IPS DF 4.7 (cell line): ENCODE measurements at regions not wholly inside any gene's neighbourhood (a gene's known extent, or its start where the extent isn't known, plus 50 kb on each side); places are given as distances from the start of the nearest gene placed in this dataset.
"Not testable (repeated sequence)": the region's sequence is repeated elsewhere in the genome, so short reads cannot be mapped to it uniquely, and the experiment has no call there.

Experiments
- DNase-seq: peaks from one replicate; pipeline ENCODE4 v3.0.0-alpha.2; 2013; ENCODE audit warnings: low spot score; ENCODE audit errors: extremely low read depth

DNA sequence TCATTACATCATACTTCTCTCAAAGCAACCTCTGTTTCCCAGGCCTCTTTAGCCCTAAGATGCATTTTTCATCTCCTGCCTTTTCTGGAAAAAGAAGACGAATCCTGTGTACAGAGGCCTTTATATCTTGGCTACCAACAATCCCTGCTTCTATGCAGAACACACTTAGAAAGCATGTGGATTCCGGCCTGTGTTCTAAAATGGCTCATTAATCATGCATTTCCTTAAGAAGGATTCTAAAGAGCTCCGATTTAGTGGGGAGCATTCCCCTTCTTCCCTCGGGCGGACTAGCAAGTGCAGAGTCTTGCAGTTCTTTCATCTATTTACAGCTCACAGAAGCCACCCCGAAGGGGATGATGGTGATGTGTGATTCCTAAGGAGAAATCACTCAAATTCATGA, 1212.9 kb downstream of the TYW1 start:
- DNase-seq: no peak

DNA sequence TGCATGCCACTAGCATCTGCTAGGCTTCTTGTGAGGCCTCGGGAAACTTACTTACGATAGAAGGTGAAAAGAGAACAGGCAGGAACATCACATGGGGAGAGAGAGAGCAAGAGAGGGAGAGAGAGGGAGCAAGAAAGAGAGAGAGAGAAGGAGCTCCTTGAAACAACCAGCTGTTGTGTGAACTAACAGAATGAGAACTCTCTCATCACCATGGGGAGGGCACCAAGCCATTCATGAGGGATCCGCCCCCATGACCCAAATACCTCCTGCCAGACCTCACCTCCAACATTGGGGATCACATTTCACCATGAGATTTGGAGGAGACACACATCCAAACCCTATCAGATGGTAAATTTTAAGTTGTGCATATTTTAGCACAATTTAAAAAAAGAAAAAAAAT, 1217.2 kb downstream of the TYW1 start:
- no peak for DNase-seq

DNA sequence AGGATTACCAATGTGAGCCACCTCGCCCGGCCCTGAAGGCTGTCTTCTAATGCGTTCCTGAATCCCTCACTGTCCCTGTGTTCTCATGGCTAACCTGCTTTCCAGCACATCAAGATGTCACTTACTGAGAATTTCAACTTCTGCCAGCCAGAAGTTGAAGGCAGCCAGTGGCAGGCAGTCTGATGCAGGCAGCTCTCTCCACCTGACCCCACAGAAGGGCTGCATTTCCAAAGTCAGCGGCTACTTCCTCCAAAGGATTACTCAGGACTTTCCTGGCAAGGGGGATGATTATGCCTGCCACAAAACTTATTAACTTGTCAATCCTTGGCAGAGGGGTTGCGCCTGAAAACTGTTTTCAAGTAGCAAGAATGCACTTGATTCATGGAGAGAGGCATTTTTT, 1219.4 kb downstream of the TYW1 start:
- DNase-seq: no peak

DNA sequence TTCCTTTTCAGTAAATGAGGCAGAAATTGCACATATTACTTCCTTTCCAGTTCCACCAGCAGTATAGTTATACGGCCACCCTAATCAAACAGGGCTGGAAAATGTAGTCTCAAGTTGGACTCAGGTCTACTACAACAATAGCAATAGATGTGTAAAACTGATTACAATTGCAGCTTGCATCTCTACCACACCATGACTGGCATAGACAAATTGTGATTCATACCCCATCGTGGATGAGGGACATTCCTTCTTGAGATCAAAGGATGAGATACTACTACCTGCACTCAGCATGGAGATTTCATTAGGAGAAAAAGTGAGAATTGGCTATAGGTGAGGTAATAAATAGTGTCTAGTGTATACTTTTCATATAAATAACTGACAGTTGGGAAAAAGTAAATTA, 1220.8 kb downstream of the TYW1 start:
- no peak for DNase-seq

DNA sequence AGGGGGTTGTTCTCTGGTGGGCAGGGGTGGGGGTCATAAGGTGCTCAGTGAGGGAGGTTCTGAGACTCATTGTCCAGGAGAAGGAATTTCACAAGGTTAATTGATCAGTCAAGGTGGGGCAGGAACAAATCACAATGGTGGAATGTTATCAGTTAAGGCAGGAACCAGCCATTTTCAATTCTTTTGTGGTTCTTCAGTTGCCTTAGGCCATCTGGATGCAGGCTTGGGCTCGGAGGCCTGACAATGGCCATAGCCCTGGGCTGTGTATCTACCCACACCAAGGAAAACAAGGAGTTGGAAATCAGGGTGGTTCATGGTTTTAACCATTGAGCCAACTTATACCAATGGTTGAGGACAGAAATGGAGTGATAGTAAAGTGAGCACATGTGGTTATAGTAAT, 1221.8 kb downstream of the TYW1 start:
- DNase-seq: no peak

DNA sequence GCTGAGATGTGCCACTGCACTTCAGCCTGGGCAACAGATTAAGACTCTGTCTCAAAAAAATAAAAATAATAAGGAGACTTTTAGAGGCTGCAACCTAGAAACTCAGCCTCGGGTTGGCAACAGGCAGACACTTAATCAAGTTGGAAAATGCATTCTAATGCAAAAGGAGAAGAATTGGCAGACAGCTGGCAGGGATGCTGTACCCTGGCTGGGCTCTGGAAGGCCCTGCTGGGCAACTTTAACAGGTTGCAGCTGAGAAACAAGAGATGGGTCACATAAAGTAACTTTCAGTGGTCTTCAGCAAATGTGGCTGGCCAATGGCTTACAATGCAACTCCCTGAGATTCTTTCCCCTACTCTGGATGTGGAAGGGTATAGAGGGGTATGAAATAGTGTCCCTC, 1225.7 kb downstream of the TYW1 start:
- DNase-seq: no peak

DNA sequence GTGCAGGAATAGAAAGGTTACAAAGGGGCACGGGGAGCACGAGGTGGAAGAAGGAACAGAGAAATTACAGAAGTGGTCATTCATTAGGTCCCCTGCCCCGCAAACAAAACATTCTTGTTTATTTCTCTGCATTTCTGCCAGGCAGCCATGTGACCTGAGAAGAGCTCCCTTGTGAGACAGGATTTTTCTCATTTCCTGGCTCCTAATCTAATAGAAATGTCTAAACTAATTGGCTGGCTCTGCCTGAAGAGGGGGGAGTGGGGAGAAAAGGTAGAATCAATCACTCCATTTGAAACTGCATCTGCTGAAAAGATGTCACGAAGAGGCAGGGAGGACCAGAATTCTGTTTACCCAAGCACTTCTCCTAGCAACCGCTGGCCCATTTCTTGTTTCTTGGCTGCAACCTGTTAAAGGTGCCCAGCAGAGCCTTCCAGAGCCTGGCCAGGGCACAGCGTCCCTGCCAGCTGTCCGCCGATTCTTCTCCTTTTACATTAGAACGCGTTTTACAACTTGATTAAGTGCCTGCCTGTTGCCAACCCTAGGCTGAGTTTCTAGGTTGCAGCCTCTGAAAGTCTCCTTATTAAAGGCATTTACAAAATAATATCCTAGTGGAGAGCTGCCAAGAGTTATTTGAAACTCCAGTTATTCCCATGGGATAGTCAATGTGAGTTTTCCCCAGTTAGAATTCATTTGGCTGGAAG, 1227.6 kb downstream of the TYW1 start:
- DNase-seq: no peak

DNA sequence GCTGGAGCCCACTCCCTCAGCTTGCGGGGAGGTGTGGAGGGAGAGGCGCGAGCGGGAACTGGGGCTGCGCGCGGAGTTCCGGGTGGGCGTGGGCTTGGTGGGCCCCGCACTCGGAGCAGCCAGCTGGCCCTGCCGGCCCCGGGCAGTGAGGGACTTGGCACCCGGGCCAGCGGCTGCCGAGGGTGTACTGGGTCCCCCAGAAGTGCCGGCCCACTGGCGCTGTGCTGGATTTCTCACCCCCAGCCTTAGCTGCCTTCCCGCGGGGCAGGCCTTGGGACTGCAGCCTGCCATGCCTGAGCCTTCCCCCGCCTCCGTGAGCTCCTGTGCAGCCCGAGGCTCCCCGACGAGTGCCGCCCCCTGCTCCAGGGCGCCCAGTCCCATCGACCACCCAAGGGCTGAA, 1234.4 kb downstream of the TYW1 start:
- not testable (repeated sequence) for DNase-seq

DNA sequence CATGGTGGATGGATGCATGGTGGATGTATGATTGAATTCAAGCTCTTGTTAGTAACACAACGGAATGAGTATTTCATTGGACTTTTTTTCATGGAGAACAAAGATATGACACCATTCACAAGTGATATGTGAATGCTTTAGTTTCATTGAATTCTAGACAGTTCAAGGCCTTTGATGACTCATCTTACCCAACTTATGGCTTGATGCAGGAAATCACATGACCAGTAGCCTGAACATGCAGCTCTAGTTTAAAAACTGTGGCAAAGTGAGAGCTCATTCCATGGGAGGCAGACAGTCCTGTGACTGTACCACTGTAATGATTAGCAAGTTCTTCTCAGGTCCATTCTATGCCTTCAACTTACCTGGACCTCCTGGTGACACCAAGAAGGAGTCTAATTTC, 1239.3 kb downstream of the TYW1 start:
- DNase-seq: no peak

DNA sequence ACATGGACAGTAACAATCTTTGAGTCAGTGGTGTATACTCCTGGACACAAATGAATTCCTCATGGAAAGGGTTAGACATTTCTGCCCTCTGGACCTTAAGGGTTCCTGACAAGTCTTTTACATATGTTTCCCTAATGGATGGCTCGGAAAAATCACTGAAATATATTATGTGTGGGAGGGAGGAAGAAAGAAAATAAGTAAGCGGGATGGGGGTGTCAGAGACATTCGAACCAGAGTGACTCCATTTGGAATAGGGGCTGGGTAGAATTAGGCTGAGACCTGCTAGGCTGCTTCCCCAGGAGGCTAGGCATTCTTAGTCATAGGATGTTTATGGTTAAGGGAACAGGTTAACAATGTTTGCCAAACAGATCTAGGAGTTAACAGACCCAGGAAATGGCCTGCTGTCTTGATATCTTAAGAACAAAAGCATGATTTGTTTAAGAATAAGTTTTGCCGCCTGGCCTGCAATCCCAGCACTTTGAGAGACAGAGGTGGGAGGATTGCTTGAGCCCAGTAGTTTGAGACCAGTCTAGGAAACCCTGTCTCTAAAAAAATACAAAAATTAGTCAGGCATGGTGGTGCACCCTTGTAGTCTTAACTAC, 1241.7 kb downstream of the TYW1 start:
- no peak for DNase-seq

DNA sequence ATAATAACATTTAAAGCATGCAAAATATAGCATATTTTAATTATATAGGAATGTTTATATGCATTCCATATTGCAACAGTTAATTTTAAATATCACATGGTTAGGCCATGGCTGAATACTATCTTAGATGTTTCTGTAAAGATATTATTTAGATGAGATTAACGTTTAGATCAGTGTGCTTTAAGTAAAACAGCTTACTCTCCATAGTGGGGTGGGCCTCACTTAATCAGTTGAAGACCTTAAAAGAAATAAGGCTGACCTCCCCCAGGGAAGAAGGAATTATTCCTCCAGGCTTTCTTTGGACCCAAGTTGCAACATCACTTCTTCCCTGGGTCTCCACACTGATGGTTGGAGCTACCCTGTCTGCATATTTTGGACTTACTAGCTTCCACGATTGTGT, 1246.5 kb downstream of the TYW1 start:
- no peak for DNase-seq

DNA sequence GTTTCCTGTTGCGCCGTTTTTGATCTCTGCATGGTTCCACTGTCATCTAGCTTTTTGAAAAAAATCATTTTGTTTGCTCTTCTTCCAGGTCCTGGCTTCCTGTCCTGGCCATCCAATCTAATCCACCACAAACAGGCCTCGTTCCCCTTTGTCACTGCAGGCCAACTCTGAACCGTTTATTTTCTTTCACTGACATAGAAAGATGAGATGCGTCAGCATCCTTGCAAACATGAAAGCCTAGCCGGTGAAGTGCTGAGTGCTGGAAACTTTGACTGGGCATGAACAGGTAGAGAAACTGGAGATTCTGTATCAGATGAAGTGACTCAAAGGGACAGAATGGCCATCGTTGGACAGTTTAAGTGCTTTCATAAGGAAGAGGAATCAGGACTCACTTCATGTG, 1247.8 kb downstream of the TYW1 start:
- DNase-seq: no peak

DNA sequence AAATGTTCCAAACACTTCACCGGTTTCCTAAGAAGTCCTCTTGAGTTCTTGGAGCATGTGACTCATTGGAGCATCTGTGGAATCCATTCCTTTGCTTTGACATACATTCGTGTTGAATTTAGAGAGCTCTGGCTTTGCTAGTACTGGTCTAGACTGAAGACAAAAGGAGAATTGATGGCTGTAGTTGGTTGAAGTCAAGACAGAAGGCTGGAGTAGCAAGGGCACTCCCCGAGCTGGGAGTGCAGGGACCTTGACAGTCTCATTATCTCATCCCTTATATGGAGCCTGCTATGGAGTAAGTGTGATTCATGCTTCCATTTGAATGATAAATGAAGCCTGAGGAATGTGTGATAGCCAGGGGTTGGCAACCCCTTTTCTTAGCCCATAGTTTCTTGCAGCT, 1249.1 kb downstream of the TYW1 start:
- DNase-seq: no peak

DNA sequence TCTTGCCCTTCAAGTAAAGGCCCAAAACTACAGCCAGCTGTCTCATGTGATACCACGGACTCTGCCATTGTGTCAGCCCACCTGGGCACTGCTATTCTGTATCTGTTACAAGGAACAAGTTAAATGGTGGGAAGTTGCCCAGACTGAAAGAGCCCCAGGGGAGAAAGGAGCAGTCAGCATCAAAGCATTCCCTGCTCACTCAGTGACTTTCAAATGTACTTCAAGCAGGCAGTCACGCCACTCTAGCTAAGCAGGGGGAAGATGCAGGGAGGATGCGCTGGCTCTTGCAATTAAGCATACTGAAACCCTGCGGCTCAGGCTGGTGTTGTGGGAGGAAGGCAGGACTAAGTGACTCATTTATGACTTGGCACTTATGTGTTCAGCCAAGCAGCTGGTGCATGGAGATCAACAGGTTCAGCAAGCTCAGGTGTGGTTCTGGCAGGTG, 1249.6 kb downstream of the TYW1 start:
- DNase-seq: no peak

DNA sequence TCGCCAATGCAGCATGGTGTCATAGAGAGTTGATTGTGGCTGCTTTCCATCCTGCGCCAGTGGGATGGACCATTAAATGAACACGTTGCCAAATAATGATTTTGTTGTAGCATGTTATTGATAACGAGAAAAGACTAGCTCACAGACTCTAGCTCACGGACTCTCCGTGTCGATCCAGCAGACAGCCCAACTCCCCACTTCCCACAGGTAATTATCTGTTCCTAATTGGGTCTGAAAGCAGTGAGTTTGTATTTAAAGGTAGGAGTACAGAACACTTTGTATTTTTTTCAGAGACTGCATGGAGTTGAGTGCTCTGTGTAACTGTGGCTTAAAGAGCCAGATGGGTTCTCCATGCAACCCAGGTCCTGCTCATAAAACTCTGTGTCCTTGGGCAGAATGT, 1250.5 kb downstream of the TYW1 start:
- DNase-seq: no peak

DNA sequence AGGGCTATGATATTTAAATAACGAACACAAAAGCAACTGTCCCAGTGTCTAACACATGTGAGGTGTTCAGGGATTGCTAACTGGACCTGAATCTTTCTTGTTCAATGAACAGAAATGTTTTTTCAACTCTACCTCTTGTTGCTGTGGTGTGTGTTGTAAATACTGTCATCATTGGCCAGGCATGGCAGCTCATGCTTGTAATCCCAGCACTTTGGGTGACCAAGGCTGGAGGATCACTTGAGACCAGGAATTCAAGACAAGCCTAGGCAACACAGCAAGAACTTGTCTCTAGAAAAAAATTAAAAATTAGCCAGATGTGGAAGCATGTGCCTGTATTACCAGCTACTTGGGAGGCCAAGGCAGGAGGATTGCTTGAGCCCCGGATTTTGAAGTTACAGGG, 1250.9 kb downstream of the TYW1 start:
- no peak for DNase-seq

DNA sequence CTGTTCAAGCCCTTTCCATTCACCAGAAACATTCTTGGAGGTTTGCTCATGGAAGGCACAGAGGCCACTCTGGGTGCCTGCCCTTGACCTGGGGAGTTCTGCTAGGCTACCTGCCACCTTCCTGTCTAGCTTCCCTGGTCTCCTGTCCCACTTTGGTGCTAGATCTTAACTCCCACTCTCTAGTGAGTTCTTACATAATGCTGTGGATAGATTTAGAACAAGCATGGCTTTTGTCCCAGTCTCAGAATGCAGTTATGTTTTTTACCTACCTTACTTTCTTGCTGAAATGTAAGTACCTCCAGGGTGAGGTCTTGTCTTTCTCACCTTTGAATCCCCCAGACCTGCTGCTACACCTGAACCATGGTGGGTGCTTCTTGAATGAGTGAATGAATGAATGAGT, 1252.3 kb downstream of the TYW1 start:
- DNase-seq: no peak

DNA sequence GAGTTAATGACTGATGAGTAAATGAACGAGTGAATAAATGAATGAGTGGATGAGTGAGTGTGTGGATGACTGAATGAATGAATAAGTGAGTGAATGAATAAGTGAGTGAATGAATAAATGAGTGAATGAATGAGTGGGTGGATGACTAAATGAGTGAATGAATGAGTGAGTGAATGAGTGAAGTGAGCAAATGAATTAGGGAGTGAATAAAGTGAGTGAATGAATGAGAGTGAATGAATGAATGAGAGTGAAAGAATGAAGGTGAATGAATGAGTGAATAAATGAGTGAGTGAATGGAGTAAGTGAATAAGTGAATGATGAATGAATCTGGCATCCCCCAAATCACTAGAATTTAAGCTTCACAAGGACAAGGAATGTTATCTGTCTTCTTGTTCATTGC, 1253.0 kb downstream of the TYW1 start:
- DNase-seq: no peak

DNA sequence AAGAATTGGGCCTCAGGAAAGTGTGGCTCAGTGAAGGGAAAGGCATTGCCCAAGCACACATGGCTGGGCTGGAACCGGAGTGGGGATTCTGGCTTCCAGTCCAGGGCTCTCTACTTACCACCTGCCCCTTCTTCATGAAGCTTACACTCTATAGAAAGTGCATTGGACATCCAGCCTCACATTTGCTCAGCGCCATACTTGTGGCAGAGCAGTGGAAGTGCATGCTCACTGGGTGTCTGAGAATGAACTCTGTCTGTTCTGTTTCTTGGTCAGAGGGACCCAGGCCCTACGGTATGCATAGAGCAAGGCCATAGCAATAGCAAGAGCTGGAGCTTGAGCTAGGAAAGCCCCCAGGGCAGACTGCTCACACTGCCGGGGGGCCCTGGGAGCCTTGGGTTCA, 1253.5 kb downstream of the TYW1 start:
- DNase-seq: no peak

DNA sequence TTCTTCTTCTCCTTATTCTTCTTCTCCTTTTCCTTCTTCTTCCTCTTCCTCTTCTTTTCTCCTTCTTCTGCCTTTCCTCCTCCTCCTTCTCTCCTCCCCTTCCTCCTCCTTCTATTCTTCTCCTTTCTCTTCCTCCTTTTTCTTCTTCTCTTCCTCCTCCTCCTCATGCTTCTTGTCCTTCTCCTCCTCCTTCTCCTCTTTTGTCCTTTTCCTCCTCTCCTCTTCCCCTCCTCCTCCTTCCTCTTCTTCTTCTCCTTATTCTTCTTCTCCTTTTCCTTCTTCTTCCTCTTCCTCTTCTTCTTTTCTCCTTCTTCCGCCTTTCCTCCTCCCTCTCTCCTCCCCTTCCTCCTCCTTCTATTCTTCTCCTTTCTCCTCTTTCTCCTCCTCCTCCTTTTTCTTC, 1258.2 kb downstream of the TYW1 start:
- not testable (repeated sequence) for DNase-seq

DNA sequence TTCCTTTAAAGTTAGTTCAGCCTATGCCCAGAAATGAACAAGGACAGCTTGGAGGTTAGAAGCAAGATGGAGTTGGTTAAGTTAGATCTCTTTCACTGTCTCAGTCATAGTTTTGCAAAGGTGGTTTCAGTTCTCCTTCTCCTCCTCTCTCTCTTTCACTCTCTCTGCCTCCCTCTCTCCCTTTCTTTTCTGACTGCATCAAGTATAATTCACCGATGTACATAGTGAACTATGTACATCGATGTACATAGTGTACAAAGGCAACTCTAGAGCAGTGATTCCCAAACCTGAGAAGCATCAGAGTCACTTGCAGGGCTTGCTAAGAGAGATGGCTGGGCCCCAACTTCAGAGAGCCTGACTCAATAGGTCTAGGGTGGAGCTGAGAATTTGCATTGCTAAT, 1259.7 kb downstream of the TYW1 start:
- DNase-seq: no peak

DNA sequence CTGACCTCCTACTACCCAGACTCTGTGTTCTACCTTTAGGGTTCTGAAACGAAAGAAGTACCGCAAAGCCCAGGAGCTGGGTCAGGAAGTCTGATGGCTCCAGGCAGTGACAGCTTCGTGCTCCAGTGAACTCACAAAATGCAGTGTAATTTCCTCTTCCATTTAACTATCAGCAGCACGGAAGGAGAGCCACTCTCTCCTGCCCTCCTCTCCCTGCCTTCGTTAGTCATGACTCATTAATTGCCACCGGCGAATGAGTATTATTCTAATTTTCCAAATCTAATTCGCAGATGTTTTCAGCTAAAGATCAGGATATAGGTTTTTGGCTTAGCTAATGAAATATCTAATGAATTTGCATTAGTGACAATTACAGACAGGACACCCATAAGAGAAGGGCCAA, 1262.0 kb downstream of the TYW1 start:
- DNase-seq: no peak

DNA sequence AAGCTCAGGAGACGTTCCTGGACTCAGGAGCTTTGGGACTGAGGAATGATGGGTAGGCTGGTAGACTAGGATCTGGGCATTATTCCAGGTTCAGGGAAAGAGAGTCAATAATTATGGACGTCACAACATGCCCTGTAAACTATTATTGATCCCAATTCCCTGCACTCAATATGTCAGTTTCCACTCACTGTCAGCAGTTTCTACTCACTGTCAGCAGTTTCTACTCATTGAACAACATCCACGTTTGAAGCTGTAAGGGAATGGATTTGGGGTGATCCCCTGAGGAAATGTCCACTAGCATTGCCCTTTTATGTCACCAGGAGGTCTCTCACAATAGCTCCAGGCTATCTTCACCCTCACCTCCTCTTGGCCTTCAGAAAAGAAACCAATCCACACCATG, 1268.6 kb downstream of the TYW1 start:
- no peak for DNase-seq
